ENCODE measurements at regions not wholly inside any gene's neighbourhood (a gene's known extent, or its start where the extent isn't known, plus 50 kb on each side); places are given as distances from the start of the nearest gene placed in this dataset.

- TF ChIP-seq POLR2A (IDR thresholded peaks at IDR 0.05; ENCODE audit: low read length), result no peak
- no peak for TF ChIP-seq GATA1 (IDR thresholded peaks at IDR 0.05; ENCODE audit: low read depth, low read length)
Observed at GRCh38 chr2:61689568-61689967, 151.4 kb upstream of the XPO1 start.
